OCI-LY7 (cell line): ENCODE measurements at regions not wholly inside any gene's neighbourhood (a gene's known extent, or its start where the extent isn't known, plus 50 kb on each side); places are given as distances from the start of the nearest gene placed in this dataset.

Experiments
- BruUV-seq: library from RNA; stranded (reverse); fragments of 400-500 nt; replicated peaks from 2 replicates; lab custom pipeline; 2021; lab: Mats Ljungman, UMichigan
- CTCF ChIA-PET: fragments of 300-600 bp; sonication (Branson Sonifier 250); formaldehyde crosslinking; loops from one replicate; lab custom pipeline; 2022; ENCODE audit warnings: antibody characterized with exemption; ENCODE audit not compliant: unreplicated experiment; lab: Charles Lee
- POLR2A ChIA-PET: fragments of 300-600 bp; sonication (Branson Sonifier 250); formaldehyde crosslinking; loops from one replicate; lab custom pipeline; 2022; ENCODE audit warnings: antibody characterized with exemption; lab: Charles Lee
- DNase-seq: peaks from one replicate; pipeline ENCODE4 v3.0.0-alpha.2; 2015; ENCODE audit warnings: low spot score
- H2AFZ ChIP-seq: fragments of 200-600 bp; sonication (generic), shearing (Covaris generic); 2 replicates; pipeline ENCODE4 v1.6.1; 2014; ENCODE audit warnings: mild to moderate bottlenecking, antibody characterized with exemption, low read length, moderate library complexity
- H3K27ac ChIP-seq: fragments of 200-600 bp; sonication (generic); 2 replicates; pipeline ENCODE4 v1.5.1; 2014; ENCODE audit warnings: mixed run types, low read depth, mild to moderate bottlenecking, moderate library complexity, low read length, inconsistent platforms; ENCODE audit not compliant: poor library complexity, severe bottlenecking
- H3K36me3 ChIP-seq: fragments of 200-600 bp; sonication (generic); 2 replicates; pipeline ENCODE4 v1.6.1; 2014; ENCODE audit warnings: mild to moderate bottlenecking, antibody characterized with exemption, low read length, moderate library complexity, mixed read lengths; ENCODE audit not compliant: insufficient read depth
- H3K4me1 ChIP-seq: fragments of 200-600 bp; sonication (generic); 2 replicates; pipeline ENCODE4 v1.5.1; 2014; ENCODE audit warnings: mild to moderate bottlenecking, low read length; ENCODE audit not compliant: insufficient read depth, poor library complexity, severe bottlenecking
- H3K4me2 ChIP-seq: fragments of 200-600 bp; sonication (generic); 2 replicates; pipeline ENCODE4 v1.6.1; 2014; ENCODE audit warnings: mild to moderate bottlenecking, low read length
- H3K4me3 ChIP-seq: fragments of 200-600 bp; sonication (generic); 2 replicates; pipeline ENCODE4 v1.5.1; 2014; ENCODE audit warnings: mild to moderate bottlenecking, low read depth, low read length; ENCODE audit not compliant: poor library complexity, severe bottlenecking
- H3K79me2 ChIP-seq: fragments of 200-600 bp; sonication (generic); 2 replicates; pipeline ENCODE4 v1.6.1; 2016; ENCODE audit warnings: low read depth, mild to moderate bottlenecking, low read length, moderate library complexity, mixed read lengths; ENCODE audit not compliant: insufficient read depth
- H3K9me2 ChIP-seq: fragments of 200-600 bp; sonication (generic); 2 replicates; pipeline ENCODE4 v1.6.1; 2016; ENCODE audit warnings: mild to moderate bottlenecking, low read length, mixed read lengths; ENCODE audit not compliant: insufficient read depth
- H3K9me3 ChIP-seq: fragments of 200-600 bp; sonication (generic); 2 replicates; pipeline ENCODE4 v1.6.1; 2014; ENCODE audit warnings: mild to moderate bottlenecking, mixed run types, low read length, mixed read lengths
- H4K20me1 ChIP-seq: fragments of 200-600 bp; sonication (generic); 2 replicates; pipeline ENCODE4 v1.6.1; 2014; ENCODE audit warnings: mild to moderate bottlenecking, antibody characterized with exemption, low read length, moderate library complexity, mixed read lengths; ENCODE audit not compliant: insufficient read depth
- EZH2phosphoT487 ChIP-seq: fragments of 200-600 bp; sonication (generic); IDR thresholded peaks from 2 replicates; pipeline ENCODE4 v1.6.1; 2018; ENCODE audit warnings: low read depth, borderline replicate concordance, mild to moderate bottlenecking, mixed run types, antibody characterized with exemption, low read length, moderate library complexity, mixed read lengths
- intact Hi-C: fragments of 100-400 bp; cut with micrococcal nuclease; formaldehyde crosslinking; loops from one replicate; pipeline ENCODE4 v1.10.0; 2022; ENCODE audit not compliant: unreplicated experiment
- TF ChIP-seq, protein P1 (sequence below): fragments of 200-600 bp; sonication (generic); conservative IDR thresholded peaks from 2 replicates; pipeline ENCODE4 v1.5.1; 2014; ENCODE audit warnings: mild to moderate bottlenecking, antibody characterized with exemption, low read length, moderate library complexity, mixed read lengths

DNA sequence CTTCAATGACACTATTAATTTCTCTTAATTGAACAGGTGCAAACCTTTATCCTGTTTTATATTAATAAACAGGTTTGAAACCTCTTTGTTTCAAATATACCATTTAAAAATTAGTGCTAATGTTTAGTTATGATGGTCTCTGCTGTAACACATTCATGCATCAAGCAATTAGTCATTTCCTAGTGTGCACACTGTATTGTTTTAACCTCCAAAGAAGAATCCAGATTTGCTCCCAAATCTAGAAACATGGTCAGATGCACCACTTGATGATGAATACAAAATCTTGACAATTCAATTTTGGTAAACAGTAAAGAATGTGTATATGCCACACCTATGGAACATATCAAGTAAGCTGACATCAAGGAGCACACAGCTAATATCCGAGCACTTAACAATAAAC, 157.1 kb downstream of the TRIML1 start:
- CTCF ChIA-PET, result no interaction called here
- no peak overlapping the region for H3K4me2 ChIP-seq

DNA sequence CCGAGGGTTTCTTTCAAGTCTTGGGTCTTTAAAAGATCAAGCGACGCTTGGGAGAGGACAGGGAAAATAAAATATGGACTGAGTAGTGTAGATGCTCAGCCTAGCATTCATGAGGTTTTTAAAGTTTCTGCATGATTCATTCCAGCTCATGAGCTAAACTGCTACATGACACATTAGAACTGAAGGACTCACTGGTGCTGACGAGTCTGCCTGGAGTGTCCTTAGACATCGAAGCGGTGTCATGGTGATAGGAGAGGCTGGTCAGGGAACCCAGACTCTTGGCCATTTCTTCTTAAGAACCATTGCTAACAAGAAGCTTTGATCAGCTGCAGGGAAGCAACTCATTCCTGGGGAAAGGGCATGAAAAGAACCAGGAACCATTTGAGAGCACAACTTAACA, 158.6 kb downstream of the TRIML1 start:
- no peak for DNase-seq
- POLR2A ChIA-PET, result no interaction called here
- intact Hi-C loops, result no loop called here

More for the DNA sequence above, 157.1 kb downstream of the TRIML1 start:
- no TSS peak for BruUV-seq
- POLR2A ChIA-PET, result no interaction called here
- no peaks in the 10 kb centered on the region for H4K20me1 ChIP-seq
- H3K79me2 ChIP-seq, result no peaks in the 10 kb centered on the region
- no peaks in the 10 kb centered on the region for H3K4me1 ChIP-seq
- TF ChIP-seq EZH2phosphoT487, result no peak
- TF ChIP-seq, protein P1, sequence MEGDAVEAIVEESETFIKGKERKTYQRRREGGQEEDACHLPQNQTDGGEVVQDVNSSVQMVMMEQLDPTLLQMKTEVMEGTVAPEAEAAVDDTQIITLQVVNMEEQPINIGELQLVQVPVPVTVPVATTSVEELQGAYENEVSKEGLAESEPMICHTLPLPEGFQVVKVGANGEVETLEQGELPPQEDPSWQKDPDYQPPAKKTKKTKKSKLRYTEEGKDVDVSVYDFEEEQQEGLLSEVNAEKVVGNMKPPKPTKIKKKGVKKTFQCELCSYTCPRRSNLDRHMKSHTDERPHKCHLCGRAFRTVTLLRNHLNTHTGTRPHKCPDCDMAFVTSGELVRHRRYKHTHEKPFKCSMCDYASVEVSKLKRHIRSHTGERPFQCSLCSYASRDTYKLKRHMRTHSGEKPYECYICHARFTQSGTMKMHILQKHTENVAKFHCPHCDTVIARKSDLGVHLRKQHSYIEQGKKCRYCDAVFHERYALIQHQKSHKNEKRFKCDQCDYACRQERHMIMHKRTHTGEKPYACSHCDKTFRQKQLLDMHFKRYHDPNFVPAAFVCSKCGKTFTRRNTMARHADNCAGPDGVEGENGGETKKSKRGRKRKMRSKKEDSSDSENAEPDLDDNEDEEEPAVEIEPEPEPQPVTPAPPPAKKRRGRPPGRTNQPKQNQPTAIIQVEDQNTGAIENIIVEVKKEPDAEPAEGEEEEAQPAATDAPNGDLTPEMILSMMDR, result no peak
- no peak overlapping the region for H2AFZ ChIP-seq
- no peaks in the 10 kb centered on the region for H3K36me3 ChIP-seq
- intact Hi-C loops, result no loop called here
- no peaks in the 10 kb centered on the region for H3K9me2 ChIP-seq
- no peak overlapping the region for H3K27ac ChIP-seq
- no peaks in the 10 kb centered on the region for H3K9me3 ChIP-seq
- no peak overlapping the region for H3K4me3 ChIP-seq
- DNase-seq, result no peak

DNA sequence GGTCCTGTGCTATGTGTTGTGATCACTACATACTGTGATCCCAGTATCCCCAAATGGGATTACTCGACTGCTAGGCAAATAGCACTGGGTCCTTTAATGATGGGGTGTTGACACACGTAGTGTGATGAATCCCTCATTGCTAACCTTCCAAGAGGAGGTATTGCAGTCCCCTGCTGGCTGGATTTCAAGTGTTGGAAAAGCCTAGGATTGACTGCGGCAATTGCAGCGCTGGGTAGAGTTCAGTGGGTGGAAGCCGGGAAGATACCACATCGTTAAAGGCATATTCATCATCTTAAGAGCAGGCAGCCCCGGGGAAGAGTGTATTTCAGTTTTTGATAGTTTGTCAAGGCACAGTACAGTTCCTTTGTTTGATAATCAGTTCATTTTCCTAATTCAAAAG, 159.9 kb downstream of the TRIML1 start:
- Histone ChIP-seq H2AFZ (no peak overlapping the region), H4K20me1 (no peaks in the 10 kb centered on the region), H3K4me1 (no peaks in the 10 kb centered on the region), H3K9me3 (no peaks in the 10 kb centered on the region), H3K36me3 (no peaks in the 10 kb centered on the region), H3K79me2 (no peaks in the 10 kb centered on the region), H3K27ac (no peak overlapping the region), H3K9me2 (no peaks in the 10 kb centered on the region), H3K4me3 (no peak overlapping the region), H3K4me2 (no peak overlapping the region)
- no peak for DNase-seq
- intact Hi-C loops, result no loop called here
- BruUV-seq, result no TSS peak
- POLR2A ChIA-PET, result no interaction called here
- TF ChIP-seq, protein P1, result no peak
- no peak for TF ChIP-seq EZH2phosphoT487
- CTCF ChIA-PET, result no interaction called here

More for the DNA sequence above, 158.6 kb downstream of the TRIML1 start:
- no peaks in the 10 kb centered on the region for H4K20me1 ChIP-seq
- H3K9me2 ChIP-seq, result no peaks in the 10 kb centered on the region
- no peaks in the 10 kb centered on the region for H3K4me1 ChIP-seq
- H3K4me2 ChIP-seq, result no peak overlapping the region
- H3K79me2 ChIP-seq, result no peaks in the 10 kb centered on the region
- no TSS peak for BruUV-seq
- H3K27ac ChIP-seq, result no peak overlapping the region
- no peak overlapping the region for H2AFZ ChIP-seq
- TF ChIP-seq, protein P1, result no peak
- no peak for TF ChIP-seq EZH2phosphoT487
- no peaks in the 10 kb centered on the region for H3K36me3 ChIP-seq
- CTCF ChIA-PET, result no interaction called here
- H3K9me3 ChIP-seq, result no peaks in the 10 kb centered on the region
- H3K4me3 ChIP-seq, result no peak overlapping the region
